Glutamatergic neuron (in vitro differentiated cells): ENCODE measurements at regions not wholly inside any gene's neighbourhood (a gene's known extent, or its start where the extent isn't known, plus 50 kb on each side); places are given as distances from the start of the nearest gene placed in this dataset.

Experiments used
- DNase-seq: peaks from one replicate; pipeline ENCODE4 v3.0.0; 2022
- H3K27ac Mint-ChIP-seq: one replicate; pipeline ENCODE4 v1.8.0; 2020; ENCODE audit warnings: mild to moderate bottlenecking, mixed read lengths, inconsistent platforms; ENCODE audit not compliant: unreplicated experiment
- H3K27me3 Mint-ChIP-seq: one replicate; pipeline ENCODE4 v1.8.0; 2020; ENCODE audit warnings: mild to moderate bottlenecking, moderate library complexity, mixed read lengths, inconsistent platforms; ENCODE audit not compliant: unreplicated experiment
- H3K36me3 Mint-ChIP-seq: one replicate; pipeline ENCODE4 v1.8.0; 2020; ENCODE audit warnings: mild to moderate bottlenecking, mixed read lengths, inconsistent platforms; ENCODE audit not compliant: unreplicated experiment
- H3K4me1 Mint-ChIP-seq: one replicate; pipeline ENCODE4 v1.8.0; 2020; ENCODE audit warnings: mild to moderate bottlenecking, low read depth, mixed read lengths, inconsistent platforms; ENCODE audit not compliant: unreplicated experiment
- H3K4me3 Mint-ChIP-seq: one replicate; pipeline ENCODE4 v1.8.0; 2020; ENCODE audit warnings: mild to moderate bottlenecking, mixed read lengths, inconsistent platforms; ENCODE audit not compliant: unreplicated experiment
- H3K9me3 Mint-ChIP-seq: one replicate; pipeline ENCODE4 v1.8.0; 2020; ENCODE audit warnings: mild to moderate bottlenecking, moderate library complexity, mixed read lengths, inconsistent platforms; ENCODE audit not compliant: unreplicated experiment
- TF ChIP-seq, protein P1 (sequence below): fragments of 200-600 bp; sonication (generic); IDR thresholded peaks from one replicate; pipeline ENCODE4 v1.5.0; 2021; ENCODE audit not compliant: partially characterized antibody, unreplicated experiment

- DNase-seq: no peak
- Mint-ChIP-seq H3K36me3 (no peaks in the 10 kb centered on the region), H3K4me1 (no peaks in the 10 kb centered on the region), H3K27ac (no peak overlapping the region), H3K9me3 (no peaks in the 10 kb centered on the region), H3K27me3 (no peaks in the 10 kb centered on the region), H3K4me3 (no peak overlapping the region)
- TF ChIP-seq, protein P1, sequence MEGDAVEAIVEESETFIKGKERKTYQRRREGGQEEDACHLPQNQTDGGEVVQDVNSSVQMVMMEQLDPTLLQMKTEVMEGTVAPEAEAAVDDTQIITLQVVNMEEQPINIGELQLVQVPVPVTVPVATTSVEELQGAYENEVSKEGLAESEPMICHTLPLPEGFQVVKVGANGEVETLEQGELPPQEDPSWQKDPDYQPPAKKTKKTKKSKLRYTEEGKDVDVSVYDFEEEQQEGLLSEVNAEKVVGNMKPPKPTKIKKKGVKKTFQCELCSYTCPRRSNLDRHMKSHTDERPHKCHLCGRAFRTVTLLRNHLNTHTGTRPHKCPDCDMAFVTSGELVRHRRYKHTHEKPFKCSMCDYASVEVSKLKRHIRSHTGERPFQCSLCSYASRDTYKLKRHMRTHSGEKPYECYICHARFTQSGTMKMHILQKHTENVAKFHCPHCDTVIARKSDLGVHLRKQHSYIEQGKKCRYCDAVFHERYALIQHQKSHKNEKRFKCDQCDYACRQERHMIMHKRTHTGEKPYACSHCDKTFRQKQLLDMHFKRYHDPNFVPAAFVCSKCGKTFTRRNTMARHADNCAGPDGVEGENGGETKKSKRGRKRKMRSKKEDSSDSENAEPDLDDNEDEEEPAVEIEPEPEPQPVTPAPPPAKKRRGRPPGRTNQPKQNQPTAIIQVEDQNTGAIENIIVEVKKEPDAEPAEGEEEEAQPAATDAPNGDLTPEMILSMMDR: no peak
Measured at GRCh38 chr15:38667890-38668850, 103.6 kb upstream of the RASGRP1 start.

DNA sequence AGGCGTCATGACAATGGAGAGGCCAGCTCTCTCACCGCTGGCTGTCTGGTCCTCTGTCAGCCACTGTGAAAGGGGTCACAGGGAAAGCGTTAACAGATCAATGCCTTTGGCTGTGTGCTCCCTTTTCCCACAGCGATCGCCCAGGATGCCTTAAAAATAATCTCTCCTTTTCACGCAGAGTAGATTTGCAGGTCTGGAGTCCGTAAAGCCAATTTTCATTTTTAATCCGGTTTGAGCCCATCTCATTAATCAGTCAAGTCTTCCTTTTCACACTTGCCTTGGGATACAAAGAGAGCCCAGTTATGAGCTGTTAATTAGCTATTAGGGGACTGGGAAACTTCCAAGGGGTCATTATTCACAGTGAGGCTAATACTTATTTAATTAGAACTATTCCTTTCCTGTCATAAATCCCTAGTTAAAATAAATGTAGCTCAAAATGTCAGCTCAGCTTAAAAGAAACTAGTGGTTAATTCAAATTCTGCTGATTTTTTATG is 104.3 kb upstream of the RASGRP1 start:
- Mint-ChIP-seq H3K9me3 (no peaks in the 10 kb centered on the region), H3K27me3 (no peaks in the 10 kb centered on the region), H3K4me3 (no peak overlapping the region), H3K36me3 (no peaks in the 10 kb centered on the region), H3K4me1 (no peaks in the 10 kb centered on the region), H3K27ac (no peak overlapping the region)
- TF ChIP-seq, protein P1: no peak
- no peak for DNase-seq

- TF ChIP-seq, protein P1: no peak
- H3K27me3 Mint-ChIP-seq: no peaks in the 10 kb centered on the region
- H3K9me3 Mint-ChIP-seq: no peaks in the 10 kb centered on the region
- no peak overlapping the region for H3K4me3 Mint-ChIP-seq
- H3K4me1 Mint-ChIP-seq: no peaks in the 10 kb centered on the region
- H3K36me3 Mint-ChIP-seq: no peaks in the 10 kb centered on the region
- no peak for DNase-seq
- H3K27ac Mint-ChIP-seq: no peak overlapping the region
Measured at GRCh38 chr15:38670128-38671005, 105.8 kb upstream of the RASGRP1 start.

- TF ChIP-seq, protein P1: no peak
- Mint-ChIP-seq H3K36me3 (no peaks in the 10 kb centered on the region), H3K4me1 (no peaks in the 10 kb centered on the region), H3K27ac (no peak overlapping the region), H3K27me3 (no peaks in the 10 kb centered on the region), H3K4me3 (no peak overlapping the region), H3K9me3 (no peaks in the 10 kb centered on the region)
- DNase-seq: no peak
Measured at GRCh38 chr15:38671006-38671387, 106.4 kb upstream of the RASGRP1 start.
